Keratinocyte (primary cell): ENCODE measurements at regions not wholly inside any gene's neighbourhood (a gene's known extent, or its start where the extent isn't known, plus 50 kb on each side); places are given as distances from the start of the nearest gene placed in this dataset.

Source experiments
- DNase-seq: peaks from one replicate; pipeline ENCODE4 v3.0.0-alpha.2; 2011; ENCODE audit warnings: low read depth, missing footprints, low spot score
- FAIRE-seq: peaks from 2 replicates; lab custom pipeline; 2011; peaks lifted over from hg19 to GRCh38; lab: Jason Lieb, UNC
- H2AFZ ChIP-seq: 2 replicates; pipeline ENCODE4 v1.6.0; 2012; ENCODE audit warnings: low read length, control low read depth, inconsistent platforms; ENCODE audit not compliant: control insufficient read depth
- H3K27ac ChIP-seq: 2 replicates; pipeline ENCODE4 v1.5.1; 2011; ENCODE audit warnings: low read length; ENCODE audit not compliant: control insufficient read depth, insufficient read depth
- H3K27me3 ChIP-seq: 3 replicates; pipeline ENCODE4 v1.6.0; 2011; ENCODE audit warnings: low read length; ENCODE audit not compliant: control insufficient read depth, insufficient read depth; ENCODE audit errors: extremely low read depth
- H3K36me3 ChIP-seq, 2 experiments: 2 replicates in 1 of 2; 3 replicates in 1 of 2; pipeline ENCODE4 v1.5.1; 2011; ENCODE audit warnings: low read length in 2 of 2, mild to moderate bottlenecking in 1 of 2; ENCODE audit not compliant: control insufficient read depth in 2 of 2, insufficient read depth in 2 of 2; ENCODE audit errors: extremely low read depth in 1 of 2
- H3K4me1 ChIP-seq: 3 replicates; pipeline ENCODE4 v1.5.1; 2011; ENCODE audit warnings: low read length; ENCODE audit not compliant: control insufficient read depth, insufficient read depth; ENCODE audit errors: extremely low read depth
- H3K4me2 ChIP-seq: 3 replicates; pipeline ENCODE4 v1.6.0; 2011; ENCODE audit warnings: low read depth, low read length; ENCODE audit not compliant: control insufficient read depth, insufficient read depth; ENCODE audit errors: extremely low read depth
- H3K4me3 ChIP-seq, 3 experiments: fragments of 200-600 bp in 1 of 3; sonication (generic) in 1 of 3; 2 replicates in 2 of 3; 3 replicates in 1 of 3; pipeline ENCODE4 v1.5.1; 2011 to 2016; ENCODE audit warnings: low read length in 3 of 3, mild to moderate bottlenecking in 3 of 3, control low read depth in 2 of 3, inconsistent platforms in 1 of 3, low read depth in 1 of 3, mixed read lengths in 1 of 3, mixed run types in 1 of 3, moderate library complexity in 1 of 3; ENCODE audit not compliant: control insufficient read depth in 2 of 3, insufficient read depth in 2 of 3; ENCODE audit errors: extremely low read depth in 1 of 3
- H3K79me2 ChIP-seq: 2 replicates; pipeline ENCODE4 v1.6.0; 2012; ENCODE audit warnings: low read length; ENCODE audit not compliant: control insufficient read depth, insufficient read depth
- H3K9ac ChIP-seq: 3 replicates; pipeline ENCODE4 v1.6.0; 2011; ENCODE audit warnings: low read length; ENCODE audit not compliant: control insufficient read depth, insufficient read depth; ENCODE audit errors: extremely low read depth
- H3K9me1 ChIP-seq: 3 replicates; pipeline ENCODE4 v1.6.0; 2011; ENCODE audit warnings: low read length; ENCODE audit not compliant: control insufficient read depth, insufficient read depth; ENCODE audit errors: extremely low read depth
- H3K9me3 ChIP-seq: 2 replicates; pipeline ENCODE4 v1.5.1; 2012; ENCODE audit warnings: low read depth, low read length; ENCODE audit not compliant: control insufficient read depth
- H4K20me1 ChIP-seq: 3 replicates; pipeline ENCODE4 v1.6.0; 2011; ENCODE audit warnings: low read length; ENCODE audit not compliant: control insufficient read depth, insufficient read depth; ENCODE audit errors: extremely low read depth
- CTCF ChIP-seq, 3 experiments: IDR thresholded peaks in 1 of 3; conservative IDR thresholded peaks in 1 of 3; optimal IDR thresholded peaks in 1 of 3; 2 replicates in 2 of 3; 3 replicates in 1 of 3; pipeline versions ENCODE3 to v1.5.1; 2011; ENCODE audit warnings: low read length in 3 of 3, mild to moderate bottlenecking in 3 of 3, moderate library complexity in 2 of 3, control low read depth in 1 of 3, inconsistent platforms in 1 of 3; ENCODE audit not compliant: insufficient read depth in 2 of 3; ENCODE audit errors: extremely low read depth in 1 of 3
- EZH2 ChIP-seq: IDR thresholded peaks from one replicate; pipeline ENCODE4 v1.6.1; 2012; ENCODE audit warnings: inconsistent platforms, mild to moderate bottlenecking, low read length, moderate library complexity
- dilution Hi-C: fragments of 300-500 bp; cut with MboI; formaldehyde crosslinking; loops from one replicate; pipeline ENCODE4 v1.7.0; 2020; ENCODE audit warnings: low sequenced_read_pairs; ENCODE audit not compliant: extremely low pct_ligation_motif_present

GRCh38 chr10:131748831-131749766 is 151.7 kb upstream of the PPP2R2D start:
- TF ChIP-seq CTCF (optimal IDR thresholded peaks at IDR 0.05 in 1 of 3, IDR thresholded peaks at IDR 0.05 in 1 of 3, conservative IDR thresholded peaks at IDR 0.05 in 1 of 3; ENCODE audit: extremely low read depth in 1 of 3, insufficient read depth in 2 of 3, low read length in 3 of 3) (no peak), EZH2 (no peak)
- Histone ChIP-seq H3K4me3 (no peak overlapping the region), H3K9me1 (no peaks in the 10 kb centered on the region), H3K27ac (no peak overlapping the region), H3K9ac (no peak overlapping the region), H3K79me2 (no peaks in the 10 kb centered on the region), H2AFZ (no peak overlapping the region), H3K4me1 (no peaks in the 10 kb centered on the region), H4K20me1 (no peaks in the 10 kb centered on the region), H3K27me3 (no peaks in the 10 kb centered on the region), H3K36me3 (no peaks in the 10 kb centered on the region), H3K4me2 (no peak overlapping the region), H3K9me3 (peaks cover 3% of the 10 kb centered on the region)
- dilution Hi-C loops, result no loop called here
- no peak for FAIRE-seq
- no peak for DNase-seq

- dilution Hi-C loops, result no loop called here
- H3K9me1 ChIP-seq, result no peaks in the 10 kb centered on the region
- no peaks in the 10 kb centered on the region for H4K20me1 ChIP-seq
- DNase-seq, result no peak
- FAIRE-seq, result no peak
- H3K4me3 ChIP-seq, result no peak overlapping the region
- H3K4me1 ChIP-seq, result no peaks in the 10 kb centered on the region
- H3K27me3 ChIP-seq, result no peaks in the 10 kb centered on the region
- no peak overlapping the region for H2AFZ ChIP-seq
- no peak overlapping the region for H3K4me2 ChIP-seq
- no peaks in the 10 kb centered on the region for H3K79me2 ChIP-seq
- peaks cover 1% of the 10 kb centered on the region for H3K9me3 ChIP-seq
- H3K36me3 ChIP-seq, result no peaks in the 10 kb centered on the region
- TF ChIP-seq CTCF (optimal IDR thresholded peaks at IDR 0.05 in 1 of 3, IDR thresholded peaks at IDR 0.05 in 1 of 3, conservative IDR thresholded peaks at IDR 0.05 in 1 of 3; ENCODE audit: extremely low read depth in 1 of 3, insufficient read depth in 2 of 3, low read length in 3 of 3), result no peak
- no peak for TF ChIP-seq EZH2
- H3K9ac ChIP-seq, result no peak overlapping the region
- H3K27ac ChIP-seq, result no peak overlapping the region
Observed at GRCh38 chr10:131749767-131750142, 151.1 kb upstream of the PPP2R2D start.
